Spleen (tissue), 7 donors: ENCODE measurements at regions not wholly inside any gene's neighbourhood (a gene's known extent, or its start where the extent isn't known, plus 50 kb on each side); places are given as distances from the start of the nearest gene placed in this dataset.

Source experiments
- POLR2A ChIP-seq, 3 donors: fragments of 450-650 bp; IDR thresholded peaks; one replicate each; pipeline ENCODE4 v1.5.1; 2017; ENCODE audit warnings: antibody characterized with exemption in 3 of 3, mild to moderate bottlenecking in 1 of 3
- POLR2AphosphoS5 ChIP-seq, 3 donors: sonication (generic); formaldehyde crosslinking; IDR thresholded peaks; one replicate each; pipeline ENCODE4 v1.5.1; 2017; ENCODE audit warnings: antibody characterized with exemption in 3 of 3
- TF ChIP-seq, protein P1 (sequence below), 11 experiments: fragments of 200-600 bp in 7 of 11; fragments of 450-650 bp in 4 of 11; sonication (generic) in 4 of 11; IDR thresholded peaks in 8 of 11; conservative IDR thresholded peaks in 3 of 11; 1 replicate in 7 of 11; 2 replicates in 4 of 11; pipeline versions ENCODE4 v1.4.0 to v1.8.0; 2016 to 2021; ENCODE audit warnings: antibody characterized with exemption in 11 of 11, inconsistent platforms in 4 of 11, mild to moderate bottlenecking in 1 of 11
- donor health status: DM: no; HTN: no; CAD: no; lungs with moderate emphysema.
- donor health status: DM: no; HTN: no; CAD: no.
- donor health status: DM: no; HTN: no; CAD: no.

DNA sequence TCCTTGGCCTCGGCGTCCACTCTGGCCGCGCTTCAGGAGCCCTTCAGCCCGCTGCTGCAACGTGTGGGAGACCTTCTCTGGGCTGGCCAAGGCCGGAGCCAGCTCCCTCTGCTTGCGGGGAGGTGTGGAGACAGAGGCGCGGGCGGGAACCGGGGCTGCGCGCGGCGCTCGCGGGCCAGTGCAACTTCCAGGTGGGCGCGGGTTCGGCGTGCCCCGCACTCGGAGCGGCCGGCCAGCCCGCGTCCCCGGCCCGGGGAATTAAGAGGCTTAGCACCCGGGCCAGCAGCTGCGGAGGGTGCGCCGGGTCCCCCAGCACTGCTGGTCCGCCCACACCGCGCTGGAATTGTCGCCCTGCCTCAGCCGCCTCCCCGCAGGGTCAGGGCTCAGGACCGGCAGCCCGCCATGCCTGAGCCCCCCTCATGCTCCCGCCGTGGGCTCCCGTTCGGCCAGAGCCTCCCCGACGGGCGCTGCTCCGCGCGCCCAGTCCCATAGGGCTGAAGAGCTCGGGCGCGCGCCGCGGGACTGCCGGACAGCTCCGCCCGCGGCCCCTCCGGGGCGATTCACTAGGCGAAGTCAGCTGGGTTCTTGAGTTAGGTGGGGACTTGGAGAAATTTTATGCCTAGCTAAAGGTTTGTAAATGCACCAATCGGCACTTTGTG, 673.9 kb downstream of the SLC16A7 start:
- TF ChIP-seq POLR2A (IDR thresholded peaks at IDR 0.05): no peak
- TF ChIP-seq, protein P1, sequence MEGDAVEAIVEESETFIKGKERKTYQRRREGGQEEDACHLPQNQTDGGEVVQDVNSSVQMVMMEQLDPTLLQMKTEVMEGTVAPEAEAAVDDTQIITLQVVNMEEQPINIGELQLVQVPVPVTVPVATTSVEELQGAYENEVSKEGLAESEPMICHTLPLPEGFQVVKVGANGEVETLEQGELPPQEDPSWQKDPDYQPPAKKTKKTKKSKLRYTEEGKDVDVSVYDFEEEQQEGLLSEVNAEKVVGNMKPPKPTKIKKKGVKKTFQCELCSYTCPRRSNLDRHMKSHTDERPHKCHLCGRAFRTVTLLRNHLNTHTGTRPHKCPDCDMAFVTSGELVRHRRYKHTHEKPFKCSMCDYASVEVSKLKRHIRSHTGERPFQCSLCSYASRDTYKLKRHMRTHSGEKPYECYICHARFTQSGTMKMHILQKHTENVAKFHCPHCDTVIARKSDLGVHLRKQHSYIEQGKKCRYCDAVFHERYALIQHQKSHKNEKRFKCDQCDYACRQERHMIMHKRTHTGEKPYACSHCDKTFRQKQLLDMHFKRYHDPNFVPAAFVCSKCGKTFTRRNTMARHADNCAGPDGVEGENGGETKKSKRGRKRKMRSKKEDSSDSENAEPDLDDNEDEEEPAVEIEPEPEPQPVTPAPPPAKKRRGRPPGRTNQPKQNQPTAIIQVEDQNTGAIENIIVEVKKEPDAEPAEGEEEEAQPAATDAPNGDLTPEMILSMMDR (IDR thresholded peaks at IDR 0.05 in 8 of 11, conservative IDR thresholded peaks at IDR 0.05 in 3 of 11): no peak
- TF ChIP-seq POLR2AphosphoS5 (IDR thresholded peaks at IDR 0.05): no peak
